Stimulated activated naive CD8-positive, alpha-beta T cell treated with anti-CD3 and anti-CD28 coated beads, Interleukin-15, Interleukin-2, amounts not matched to agents 100 U/mL and 50 U/mL, for 24 hours (primary cell): ENCODE measurements at regions not wholly inside any gene's neighbourhood (a gene's known extent, or its start where the extent isn't known, plus 50 kb on each side); places are given as distances from the start of the nearest gene placed in this dataset.

Experiments
- ATAC-seq: fragments of 150-1000 bp; cut with Tn5 transposase; one replicate; pipeline ENCODE4 v1.10.0; 2021
- DNase-seq: peaks from one replicate; pipeline ENCODE4 v3.0.0; 2021

DNA sequence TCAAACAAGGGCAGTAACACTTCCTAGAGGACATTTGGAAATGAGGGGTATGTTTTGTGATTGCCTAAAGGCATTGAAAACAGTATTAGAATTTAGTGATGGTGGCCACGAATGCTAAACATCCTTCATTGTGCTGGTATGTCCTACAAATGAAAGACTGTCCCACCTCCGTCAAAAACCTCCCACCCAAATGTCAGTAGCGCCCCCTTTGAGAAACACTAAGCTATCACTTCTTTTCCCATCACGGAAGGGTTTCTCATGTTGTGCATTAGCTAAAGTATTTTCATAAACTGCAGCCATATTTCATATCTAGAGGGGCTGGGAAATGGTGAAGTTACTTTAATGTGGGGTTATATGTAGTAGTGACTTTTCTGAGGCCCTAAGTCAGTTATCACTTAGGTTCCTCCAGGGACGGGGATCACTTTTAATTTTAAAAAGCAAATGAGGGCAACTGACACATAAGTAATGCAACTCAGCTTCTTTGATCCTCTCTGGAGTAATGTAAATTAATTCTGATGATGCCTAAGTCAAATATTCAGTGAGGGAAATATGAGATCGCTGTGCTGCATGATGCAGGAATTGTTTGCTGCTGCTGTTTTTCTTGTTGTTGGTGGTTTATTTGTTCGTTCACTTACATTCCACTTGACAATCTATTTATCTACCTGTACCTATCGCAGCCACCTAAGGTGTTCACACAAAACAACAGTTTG is 1403.4 kb upstream of the TENM4 start:
- no peak for ATAC-seq
- no peak for DNase-seq

DNA sequence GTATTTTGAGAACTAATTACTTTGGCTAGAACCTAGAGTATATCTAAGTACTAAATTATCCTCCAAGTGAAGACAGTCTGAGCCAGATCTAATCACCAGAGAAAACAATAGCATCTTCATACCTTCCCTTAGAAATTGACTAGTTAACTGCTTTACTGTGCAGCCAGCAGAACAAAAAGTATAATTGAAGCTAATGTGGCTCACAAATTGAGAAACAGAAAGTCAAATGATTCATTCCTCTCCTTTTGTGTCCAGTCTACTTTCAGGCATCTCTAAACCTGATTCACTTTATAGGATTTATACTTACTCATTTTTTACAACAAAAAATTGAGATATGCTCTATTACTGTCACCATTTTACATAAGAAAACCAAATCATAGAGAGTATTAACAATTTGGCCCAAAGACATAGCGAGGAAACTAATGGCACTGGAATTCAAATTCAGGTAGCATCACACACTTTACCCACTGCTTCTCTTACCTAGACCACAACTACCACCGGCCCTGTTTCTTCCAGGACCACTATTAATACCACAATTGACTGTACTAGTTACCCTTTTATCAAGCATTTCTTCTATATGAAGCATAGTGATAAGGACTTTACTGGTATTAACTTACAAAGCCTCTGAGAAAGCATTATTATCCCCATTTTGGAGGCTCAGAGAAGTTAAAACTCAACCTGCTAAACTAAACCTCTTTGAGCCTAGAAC is 1402.6 kb upstream of the TENM4 start:
- no peak for ATAC-seq
- DNase-seq: no peak

DNA sequence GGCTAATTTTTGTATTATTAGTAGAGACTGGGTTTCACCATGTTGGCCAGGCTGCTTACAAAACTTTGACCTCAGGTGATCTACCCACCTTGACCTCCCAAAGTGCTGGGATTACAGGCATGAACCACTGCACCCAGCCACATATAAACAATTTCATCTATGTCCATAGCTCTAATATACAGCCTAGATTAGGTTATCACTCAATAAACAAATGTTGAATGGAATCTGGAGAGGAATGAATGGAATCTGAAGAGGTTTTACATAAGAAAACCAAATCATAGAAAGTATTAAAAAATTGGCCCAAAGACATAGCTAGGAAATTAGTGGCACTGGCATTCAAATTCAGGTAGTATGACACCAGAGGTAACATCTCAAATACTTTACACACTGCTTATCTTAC is 1401.4 kb upstream of the TENM4 start:
- ATAC-seq (no peak), DNase-seq (no peak)

GRCh38 chr11:80841675-80842074 is 1400.8 kb upstream of the TENM4 start:
- ATAC-seq (no peak), DNase-seq (no peak)

DNA sequence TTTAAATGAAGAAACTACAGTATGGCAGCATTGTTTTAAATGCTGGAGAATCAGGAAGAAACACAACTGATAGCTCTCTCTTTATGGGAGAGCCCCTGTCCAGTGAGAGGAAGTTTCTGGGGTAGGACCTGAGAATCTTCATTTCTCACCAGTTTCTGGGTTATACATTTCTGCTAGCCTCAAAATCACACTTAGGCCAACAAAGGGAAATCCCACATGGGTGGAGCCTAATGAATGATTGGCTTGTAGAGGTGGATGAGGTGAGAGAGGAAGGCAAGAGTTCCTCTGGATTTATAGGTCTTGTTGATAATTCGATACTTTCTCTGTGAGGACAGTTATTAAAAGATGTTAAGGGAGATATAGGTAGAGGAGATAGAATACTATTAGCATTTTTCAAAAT is 1397.3 kb upstream of the TENM4 start:
- DNase-seq: no peak
- no peak for ATAC-seq

DNA sequence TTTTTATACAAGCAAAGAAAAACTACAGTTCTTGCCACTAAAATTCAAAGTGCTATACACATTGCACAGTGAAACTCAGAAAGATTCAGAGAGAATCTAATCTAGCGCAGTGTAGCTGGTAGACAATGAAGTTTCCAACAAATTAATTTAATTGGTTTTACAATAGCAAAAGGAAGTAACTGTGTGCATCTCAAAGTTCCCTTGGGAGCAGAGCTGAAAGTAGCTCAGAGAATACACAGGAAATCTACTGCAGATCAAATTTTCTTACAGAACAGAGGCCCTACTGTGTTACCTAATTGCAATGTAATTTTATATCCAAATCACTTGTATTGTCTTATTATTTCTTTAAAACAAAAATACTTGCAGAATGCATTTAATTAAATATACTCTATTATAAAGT is 1396.2 kb upstream of the TENM4 start:
- no peak for ATAC-seq
- no peak for DNase-seq

DNA sequence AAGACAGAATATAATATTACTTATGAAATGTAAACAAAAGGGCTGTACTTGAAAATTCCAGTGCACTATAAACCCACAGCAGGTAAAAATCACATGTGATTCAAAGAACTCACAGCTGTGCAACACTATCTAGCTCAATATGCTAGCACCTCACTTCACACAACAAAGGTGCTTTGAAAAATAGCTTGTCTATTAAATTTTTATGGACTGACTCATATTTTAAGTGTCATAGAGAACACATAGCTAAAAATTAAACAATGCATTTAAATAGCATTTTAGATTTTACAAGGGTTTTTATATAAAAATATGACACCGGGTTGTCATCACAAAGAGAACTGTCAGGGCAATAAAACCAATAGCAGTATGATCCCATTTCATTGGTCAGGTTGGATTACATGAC is 1390.5 kb upstream of the TENM4 start:
- no peak for ATAC-seq
- no peak for DNase-seq

- DNase-seq (no peak), ATAC-seq (no peak)
Measured at GRCh38 chr11:80827781-80828180, 1387.0 kb upstream of the TENM4 start.

- DNase-seq (no peak), ATAC-seq (no peak)
Measured at GRCh38 chr11:80826808-80827207, 1386.0 kb upstream of the TENM4 start.

DNA sequence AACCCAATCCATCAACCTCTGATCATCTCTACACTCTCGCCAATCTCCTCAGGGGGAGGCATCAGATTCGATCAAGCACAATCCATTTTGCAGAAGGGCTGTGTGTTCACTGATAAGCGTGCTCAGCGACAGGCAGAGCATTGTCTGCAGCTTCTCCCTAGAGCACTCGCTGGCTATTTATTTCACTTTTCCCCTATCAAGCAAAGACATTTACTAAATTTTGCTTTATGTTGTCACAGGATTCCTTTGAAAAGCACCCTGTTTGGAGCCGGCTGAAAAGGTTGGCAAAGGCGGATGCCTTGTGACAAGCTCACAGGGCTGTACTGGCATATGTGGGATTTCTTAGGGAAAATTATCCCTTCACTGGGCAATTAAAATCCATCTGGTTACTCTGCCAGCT is 1381.5 kb upstream of the TENM4 start:
- no peak for ATAC-seq
- DNase-seq: no peak

GRCh38 chr11:80819271-80819670 is 1378.4 kb upstream of the TENM4 start:
- no peak for DNase-seq

GRCh38 chr11:80816966-80817365 is 1376.1 kb upstream of the TENM4 start:
- ATAC-seq: no peak

More at GRCh38 chr11:80819271-80819670, 1378.4 kb upstream of the TENM4 start:
- no peak for ATAC-seq

GRCh38 chr11:80816454-80816847 is 1375.6 kb upstream of the TENM4 start:
- DNase-seq (no peak), ATAC-seq (no peak)

More at GRCh38 chr11:80816966-80817365, 1376.1 kb upstream of the TENM4 start:
- no peak for DNase-seq

DNA sequence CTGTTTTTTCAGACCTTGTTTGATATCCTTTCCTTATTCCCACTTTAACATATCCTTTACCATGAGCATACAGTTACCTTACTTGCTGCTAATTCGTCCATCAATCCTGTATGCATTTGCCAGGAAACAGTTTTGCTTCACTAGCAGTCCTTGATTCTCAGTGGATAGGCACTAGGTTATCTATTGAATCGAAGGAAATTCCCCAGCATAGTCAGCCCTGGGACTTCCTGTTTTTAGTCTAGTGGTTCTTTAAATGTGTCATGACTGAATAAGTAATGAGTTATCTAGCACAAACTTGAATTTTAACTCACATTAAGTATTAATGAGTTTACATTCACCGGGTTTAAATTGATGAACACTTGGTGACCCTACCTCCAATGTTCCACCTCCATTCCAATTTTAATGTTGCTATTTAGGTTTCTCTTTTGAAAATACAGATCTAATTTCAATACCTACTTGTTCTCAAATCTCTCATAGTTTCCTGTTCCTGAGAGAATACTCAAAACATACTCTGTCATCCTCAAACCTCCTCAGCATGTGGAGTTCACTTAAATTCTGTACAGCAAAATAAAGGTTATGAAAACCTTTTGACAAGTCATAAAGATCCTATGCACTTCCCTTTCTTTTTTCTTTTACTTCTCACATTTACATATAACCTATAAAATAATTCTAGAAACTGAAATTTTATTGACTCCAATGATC is 1375.1 kb upstream of the TENM4 start:
- DNase-seq (no peak), ATAC-seq (no peak)

DNA sequence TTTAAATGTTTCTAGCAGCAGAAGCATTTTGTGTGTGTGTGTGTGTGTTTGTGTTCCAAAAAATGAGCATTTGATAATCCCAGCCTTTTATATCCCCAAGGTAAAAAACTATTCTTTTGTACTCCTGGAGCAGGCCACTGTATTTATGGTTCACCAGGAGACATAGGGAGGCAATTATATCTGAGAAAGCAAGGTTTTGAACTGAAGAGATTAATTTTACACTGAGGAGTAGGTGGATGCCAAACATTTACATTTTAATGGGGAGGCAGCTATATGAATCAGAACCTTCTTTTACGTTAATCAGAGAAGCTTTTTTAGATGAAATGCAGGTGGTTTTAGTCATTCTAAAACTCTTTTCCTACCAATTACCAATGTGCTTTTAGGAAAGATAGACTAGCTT is 1374.0 kb upstream of the TENM4 start:
- ATAC-seq (no peak), DNase-seq (no peak)

GRCh38 chr11:80810695-80811094 is 1369.9 kb upstream of the TENM4 start:
- ATAC-seq (no peak), DNase-seq (no peak)

DNA sequence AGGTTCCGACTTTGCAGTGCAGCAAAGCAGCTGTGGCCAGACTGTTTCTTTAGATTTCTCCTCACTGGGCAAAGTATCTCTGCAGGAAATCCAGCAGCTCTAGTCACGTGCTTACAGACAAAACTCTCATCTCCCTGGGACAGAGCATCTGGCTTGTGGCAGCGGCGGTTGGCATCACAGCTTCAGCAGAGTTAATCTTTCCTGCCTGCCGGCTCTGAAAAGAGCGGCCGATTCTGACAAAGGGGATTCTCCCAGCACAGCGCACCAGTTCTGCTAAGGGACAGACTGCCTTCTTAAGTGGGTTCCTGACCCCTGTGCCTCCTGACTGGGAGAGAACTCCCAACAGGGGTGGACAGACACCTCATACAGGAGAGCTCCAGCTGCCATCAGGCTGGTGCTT is 1357.3 kb upstream of the TENM4 start:
- DNase-seq: no peak
- no peak for ATAC-seq

DNA sequence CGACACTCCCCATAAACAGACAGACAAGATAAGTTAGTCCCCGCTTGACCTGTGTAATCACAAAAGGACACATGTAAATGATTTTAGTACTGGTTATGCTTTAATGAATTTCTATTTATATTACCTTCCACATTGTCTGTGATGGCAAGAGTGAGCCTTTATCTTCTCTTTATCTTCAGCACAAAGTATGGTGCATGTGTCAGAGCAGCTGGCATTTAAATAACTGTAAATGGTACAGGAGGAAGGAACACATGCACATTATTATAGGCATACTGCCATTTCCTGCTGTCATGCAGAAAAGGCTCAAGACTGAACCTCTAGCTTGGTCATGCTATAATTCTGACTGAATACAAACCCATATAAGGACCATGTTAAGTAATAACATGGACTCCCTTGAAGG is 1342.7 kb upstream of the TENM4 start:
- no peak for ATAC-seq
- DNase-seq: no peak

DNA sequence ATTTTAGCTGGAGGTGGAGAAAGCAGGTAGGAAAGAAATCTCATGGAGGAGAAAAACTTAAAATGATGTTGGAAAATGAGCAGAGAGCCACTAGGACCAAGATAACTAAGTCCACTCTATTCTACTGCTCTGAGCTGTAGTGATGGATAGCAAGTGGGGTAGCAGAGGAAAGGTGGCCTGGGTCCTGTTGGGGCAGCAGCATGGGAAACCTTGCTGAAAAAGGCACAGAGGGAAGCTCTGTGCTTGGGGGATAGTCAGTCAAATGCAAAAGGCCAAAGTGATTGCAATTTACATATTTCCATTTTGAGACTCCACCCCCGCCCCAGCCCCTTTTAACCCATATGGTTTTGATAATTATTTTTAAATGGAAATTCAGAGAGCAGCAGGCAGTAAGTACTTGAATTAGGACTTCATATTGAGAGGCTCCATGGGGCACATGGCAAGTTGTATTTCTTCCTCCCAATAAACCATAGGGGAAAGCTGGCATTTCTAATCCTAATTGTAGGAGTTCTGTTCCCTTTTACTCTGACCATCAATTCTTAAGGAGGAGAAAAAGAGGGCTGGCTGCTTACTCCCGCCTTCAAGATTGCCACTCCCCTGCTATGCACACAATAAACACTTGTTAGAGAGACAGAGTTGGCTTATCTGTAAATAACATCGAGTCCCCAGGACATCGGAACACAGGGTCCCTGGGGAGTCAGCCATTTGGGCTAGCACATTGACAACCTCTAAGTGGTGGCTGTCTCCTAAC is 1341.5 kb upstream of the TENM4 start:
- no peak for ATAC-seq
- DNase-seq: no peak

DNA sequence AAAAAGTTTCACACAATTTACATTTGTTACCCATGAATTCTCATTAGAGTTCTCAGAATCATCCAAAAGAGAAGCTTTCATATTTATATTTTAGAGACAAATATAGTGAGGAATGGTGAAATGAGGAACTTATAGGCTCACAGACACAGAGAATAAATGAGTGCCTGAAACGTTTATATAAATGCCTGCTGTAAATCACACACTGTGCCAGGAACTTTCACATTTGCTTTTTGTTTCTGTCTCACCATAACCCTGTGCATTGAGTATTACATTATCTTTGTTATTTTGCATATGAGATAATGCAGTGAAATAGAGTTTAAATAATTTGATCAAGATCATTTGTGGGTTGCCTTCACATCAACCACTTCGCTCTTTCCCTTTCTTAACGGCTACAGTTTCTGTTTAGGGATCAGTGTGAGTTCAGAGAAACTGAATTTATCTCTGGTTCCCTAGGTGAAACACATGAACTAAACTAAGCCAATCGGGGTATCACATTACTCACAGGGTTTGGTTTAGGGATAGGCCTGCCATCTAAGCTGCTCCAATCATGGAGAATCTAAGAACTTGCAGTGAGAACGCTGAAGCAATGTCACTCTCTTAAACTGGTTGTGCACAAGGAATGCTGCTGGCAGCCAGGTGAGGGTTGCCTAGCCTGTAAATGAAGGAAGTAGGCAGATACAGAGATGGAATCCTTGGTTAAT is 1339.2 kb upstream of the TENM4 start:
- DNase-seq (no peak), ATAC-seq (no peak)

- ATAC-seq: no peak
- no peak for DNase-seq
Measured at GRCh38 chr11:80778941-80779340, 1338.1 kb upstream of the TENM4 start.

DNA sequence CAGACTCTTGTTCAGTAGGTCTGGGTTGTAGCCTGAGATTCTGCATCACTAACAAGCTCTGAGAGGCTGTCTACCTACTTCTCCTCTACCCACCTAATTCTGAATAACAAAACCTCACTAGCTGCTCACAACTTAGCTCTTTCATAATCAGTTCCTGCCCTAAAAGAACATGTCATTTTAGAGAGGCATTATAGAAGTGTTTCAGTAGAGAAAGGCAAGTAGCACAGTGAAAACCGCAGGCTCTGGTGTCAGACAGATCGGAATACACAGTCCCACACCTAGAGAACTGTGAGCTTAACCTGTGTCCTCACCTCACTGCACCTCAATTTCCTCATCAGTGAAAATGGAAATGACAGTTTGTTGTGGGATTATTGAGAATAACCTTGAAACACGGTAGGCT is 1337.6 kb upstream of the TENM4 start:
- no peak for DNase-seq

More for the DNA sequence above, 1337.6 kb upstream of the TENM4 start:
- ATAC-seq: no peak
